Small intestine (tissue), 7 donors: ENCODE measurements at regions not wholly inside any gene's neighbourhood (a gene's known extent, or its start where the extent isn't known, plus 50 kb on each side); places are given as distances from the start of the nearest gene placed in this dataset.

Source experiments
- DNase-seq, 2 donors: peaks; one replicate each; pipeline versions ENCODE4 v3.0.0 to v3.0.0-alpha.2; 2013
- FAIRE-seq: peaks from 2 replicates; lab custom pipeline; 2012; peaks lifted over from hg19 to GRCh38; lab: Jason Lieb, UNC
- H3K27ac ChIP-seq, 3 donors: one replicate each; pipeline ENCODE4 v1.5.1; 2013; ENCODE audit warnings: low read length in 2 of 3, mild to moderate bottlenecking in 2 of 3, control low read depth in 1 of 3, inconsistent platforms in 1 of 3, low read depth in 1 of 3, moderate library complexity in 1 of 3
- H3K27me3 ChIP-seq, 3 donors: one replicate each; pipeline ENCODE4 v1.6.1; 2013; ENCODE audit warnings: low read length in 3 of 3, inconsistent platforms in 1 of 3; ENCODE audit not compliant: control insufficient read depth in 3 of 3, insufficient read depth in 3 of 3
- H3K36me3 ChIP-seq, 3 donors: one replicate each; pipeline ENCODE4 v1.6.1; 2013; ENCODE audit warnings: low read length in 3 of 3, inconsistent platforms in 1 of 3, low read depth in 1 of 3, mild to moderate bottlenecking in 1 of 3, moderate library complexity in 1 of 3; ENCODE audit not compliant: control insufficient read depth in 3 of 3, insufficient read depth in 2 of 3
- H3K4me1 ChIP-seq, 3 donors: one replicate each; pipeline ENCODE4 v1.6.1; 2013; ENCODE audit warnings: low read length in 2 of 3, inconsistent platforms in 1 of 3, low read depth in 1 of 3, mild to moderate bottlenecking in 1 of 3, moderate library complexity in 1 of 3; ENCODE audit not compliant: control insufficient read depth in 3 of 3, insufficient read depth in 2 of 3
- H3K4me3 ChIP-seq, 3 donors: one replicate each; pipeline ENCODE4 v1.5.1; 2013; ENCODE audit warnings: low read length in 3 of 3, control low read depth in 1 of 3, inconsistent platforms in 1 of 3, low read depth in 1 of 3, mild to moderate bottlenecking in 1 of 3, moderate library complexity in 1 of 3
- H3K9me3 ChIP-seq, 2 donors: one replicate each; pipeline ENCODE4 v1.6.1; 2013; ENCODE audit warnings: low read depth in 1 of 2, low read length in 1 of 2; ENCODE audit not compliant: control insufficient read depth in 2 of 2, insufficient read depth in 1 of 2
- WGBS, 3 donors: extraction: QIAGEN DNeasy Blood & Tissue Kit; methylation state at CpG; one replicate each; pipeline ENCODE4 v1.1.7; 2013; 5-methylcytosine and 5-hydroxymethylcytosine counted together
- donor health status: healthy with polysubstance abuse.
- donor health status: control.
- donor health status: control.
- donor health status: Bipolar disorder and iron deficiency.
- donor health status: healthy.

- Histone ChIP-seq H3K4me1 (no peaks in the 10 kb centered on the region), H3K4me3 (no peak overlapping the region), H3K27me3 (peaks cover 0 to 3% (median 2%) of the 10 kb centered on the region in 3 donors), H3K9me3 (peaks cover 0 to 2% of the 10 kb centered on the region in 2 donors), H3K27ac (no peak overlapping the region), H3K36me3 (no peaks in the 10 kb centered on the region)
- FAIRE-seq, result no peak
- DNase-seq, result no peak
- 64 to 86% (median 80%) methylated on average over 14 of the region's 14 CpGs for WGBS, 3 donors
Measured at GRCh38 chr5:176155922-176156359, 82.3 kb upstream of the SIMC1 start.

- FAIRE-seq (no peak), DNase-seq (no peak)
- Histone ChIP-seq H3K4me3 (no peak overlapping the region), H3K9me3 (peaks cover 0 to 2% of the 10 kb centered on the region in 2 donors), H3K27me3 (peaks cover 0 to 4% (median 4%) of the 10 kb centered on the region in 3 donors), H3K4me1 (no peaks in the 10 kb centered on the region), H3K27ac (no peak overlapping the region), H3K36me3 (no peaks in the 10 kb centered on the region)
- 75 to 76% (median 76%) methylated on average over 3 of the region's 3 CpGs for WGBS, 3 donors
Measured at GRCh38 chr5:176157656-176158055, 80.6 kb upstream of the SIMC1 start.

- Histone ChIP-seq H3K9me3 (peaks cover 0 to 2% of the 10 kb centered on the region in 2 donors), H3K36me3 (no peaks in the 10 kb centered on the region), H3K27ac (no peak overlapping the region), H3K27me3 (peaks cover 0 to 4% (median 2%) of the 10 kb centered on the region in 3 donors), H3K4me1 (no peaks in the 10 kb centered on the region), H3K4me3 (no peak overlapping the region)
- DNase-seq (no peak), FAIRE-seq (no peak)
- WGBS, 3 donors, result 81 to 88% (median 83%) methylated on average over 3 of the region's 3 CpGs
Measured at GRCh38 chr5:176161431-176161830, 76.8 kb upstream of the SIMC1 start.

GRCh38 chr5:176162198-176162597 is 76.0 kb upstream of the SIMC1 start:
- DNase-seq, result peak in 1 of 2 donors; percentile 1

GRCh38 chr5:176162888-176163287 is 75.3 kb upstream of the SIMC1 start:
- H3K36me3 ChIP-seq, result no peaks in the 10 kb centered on the region
- no peak overlapping the region for H3K4me3 ChIP-seq
- no peak overlapping the region for H3K27ac ChIP-seq
- FAIRE-seq (no peak), DNase-seq (no peak)
- WGBS, 3 donors, result 70 to 88% (median 86%) methylated on average over 4 of the region's 4 CpGs
- H3K27me3 ChIP-seq, result peaks cover 0 to 4% (median 2%) of the 10 kb centered on the region in 3 donors
- no peaks in the 10 kb centered on the region for H3K4me1 ChIP-seq
- H3K9me3 ChIP-seq, result peaks cover 0 to 2% of the 10 kb centered on the region in 2 donors

More at GRCh38 chr5:176162198-176162597, 76.0 kb upstream of the SIMC1 start:
- 16 to 53% (median 26%) methylated on average over 3 of the region's 3 CpGs for WGBS, 3 donors
- H3K4me3 ChIP-seq, result no peak overlapping the region
- no peak overlapping the region for H3K27ac ChIP-seq
- no peak for FAIRE-seq
- no peaks in the 10 kb centered on the region for H3K4me1 ChIP-seq
- no peaks in the 10 kb centered on the region for H3K36me3 ChIP-seq
- peaks cover 0 to 2% of the 10 kb centered on the region in 2 donors for H3K9me3 ChIP-seq
- H3K27me3 ChIP-seq, result peaks cover 0 to 4% (median 2%) of the 10 kb centered on the region in 3 donors

- FAIRE-seq, result no peak
- Histone ChIP-seq H3K36me3 (no peaks in the 10 kb centered on the region), H3K9me3 (no peaks in the 10 kb centered on the region), H3K27ac (no peak overlapping the region), H3K4me1 (no peaks in the 10 kb centered on the region), H3K4me3 (no peak overlapping the region), H3K27me3 (peaks cover 0 to 7% (median under 1%) of the 10 kb centered on the region in 3 donors)
- DNase-seq, result no peak
- 69 to 78% (median 76%) methylated on average over 4 of the region's 4 CpGs for WGBS, 3 donors
Measured at GRCh38 chr5:176166427-176166826, 71.8 kb upstream of the SIMC1 start.

GRCh38 chr5:176167800-176168199 is 70.4 kb upstream of the SIMC1 start:
- DNase-seq (no peak), FAIRE-seq (no peak)
- 51 to 84% (median 72%) methylated on average over 6 of the region's 6 CpGs for WGBS, 3 donors

GRCh38 chr5:176169393-176170063 is 68.7 kb upstream of the SIMC1 start:
- DNase-seq (no peak), FAIRE-seq (no peak)
- Histone ChIP-seq H3K36me3 (no peaks in the 10 kb centered on the region), H3K4me3 (no peak overlapping the region), H3K27ac (no peak overlapping the region), H3K9me3 (no peaks in the 10 kb centered on the region), H3K4me1 (no peaks in the 10 kb centered on the region), H3K27me3 (peaks cover 0 to 3% (median 0%) of the 10 kb centered on the region in 3 donors)
- WGBS, 3 donors, result 49 to 54% (median 49%) methylated on average over 3 of the region's 3 CpGs

More at GRCh38 chr5:176167800-176168199, 70.4 kb upstream of the SIMC1 start:
- Histone ChIP-seq H3K9me3 (no peaks in the 10 kb centered on the region), H3K4me1 (no peaks in the 10 kb centered on the region), H3K4me3 (no peak overlapping the region), H3K27me3 (peaks cover 0 to 3% (median 0%) of the 10 kb centered on the region in 3 donors), H3K27ac (no peak overlapping the region), H3K36me3 (no peaks in the 10 kb centered on the region)
